Breast epithelium (tissue), 4 donors: ENCODE measurements at regions not wholly inside any gene's neighbourhood (a gene's known extent, or its start where the extent isn't known, plus 50 kb on each side); places are given as distances from the start of the nearest gene placed in this dataset.

ENCODE experiments used
- DNase-seq, 2 donors: peaks; one replicate each; pipeline ENCODE4 v3.0.0-alpha.2; 2019; ENCODE audit warnings: low spot score in 2 of 2
- H3K27ac ChIP-seq, 2 donors: fragments of 200-600 bp; sonication (generic) in 1 of 2; one replicate each; pipeline ENCODE4 v1.5.1; 2016 to 2019; ENCODE audit warnings: mild to moderate bottlenecking in 1 of 2
- H3K27me3 ChIP-seq, 2 donors: fragments of 200-600 bp; sonication (generic) in 1 of 2; one replicate each; pipeline versions ENCODE4 v1.5.1 to v1.6.0; 2017 to 2019; ENCODE audit warnings: control low read depth in 1 of 2, mild to moderate bottlenecking in 1 of 2
- H3K36me3 ChIP-seq: fragments of 200-600 bp; one replicate; pipeline ENCODE4 v1.5.1; 2019
- H3K4me1 ChIP-seq, 2 donors: fragments of 200-600 bp; sonication (generic); one replicate each; pipeline ENCODE4 v1.5.1; 2016 to 2019; ENCODE audit warnings: control low read depth in 1 of 2
- H3K4me3 ChIP-seq, 3 donors: fragments of 200-600 bp; sonication (generic); 1 replicate in 2 of 3; 2 replicates in 1 of 3; pipeline ENCODE4 v1.5.1; 2016 to 2019; ENCODE audit warnings: mild to moderate bottlenecking in 3 of 3, moderate library complexity in 2 of 3
- H3K9me3 ChIP-seq, 2 donors: fragments of 200-600 bp; sonication (generic) in 1 of 2; one replicate each; pipeline ENCODE4 v1.5.1; 2016 to 2019; ENCODE audit warnings: control low read depth in 1 of 2
- POLR2A ChIP-seq: fragments of 450-650 bp; IDR thresholded peaks from one replicate; pipeline ENCODE4 v1.6.1; 2016; ENCODE audit warnings: antibody characterized with exemption, mild to moderate bottlenecking, moderate library complexity
- POLR2AphosphoS5 ChIP-seq, 3 donors: sonication (generic); formaldehyde crosslinking; IDR thresholded peaks; one replicate each; pipeline ENCODE4 v1.6.1; 2017; ENCODE audit warnings: antibody characterized with exemption in 3 of 3
- intact Hi-C: fragments of 100-400 bp; cut with DNase I; formaldehyde crosslinking; loops from one replicate; pipeline ENCODE4 v1.15.1; 2023; ENCODE audit warnings: low total_unique reads
- TF ChIP-seq, protein P1 (sequence below), 3 donors: fragments of 450-650 bp; IDR thresholded peaks; one replicate each; pipeline ENCODE4 v1.5.1; 2016 to 2017; ENCODE audit warnings: antibody characterized with exemption in 3 of 3, mild to moderate bottlenecking in 3 of 3, moderate library complexity in 3 of 3

DNA sequence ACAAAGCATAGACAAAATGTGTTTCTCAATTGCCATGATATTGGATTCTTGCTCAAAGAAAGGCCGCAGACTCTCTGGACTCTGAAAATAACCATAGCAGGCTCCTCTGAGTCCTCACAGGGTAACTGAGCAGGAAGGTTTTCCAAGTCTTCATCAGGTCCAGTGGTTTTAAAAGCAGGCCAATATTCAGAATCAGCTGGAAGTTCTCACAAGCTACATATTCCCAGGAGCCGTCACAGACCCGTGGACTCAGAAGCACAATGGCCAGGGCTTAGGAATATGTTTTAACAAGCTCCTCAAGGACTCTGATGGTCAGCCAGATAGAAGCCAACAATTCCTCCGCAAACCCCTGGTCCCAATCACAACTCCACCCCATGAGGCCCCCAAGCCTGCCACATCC is 256.1 kb upstream of the ADAMTS9 start:
- Histone ChIP-seq H3K27me3 (no peaks in the 10 kb centered on the region), H3K9me3 (no peaks in the 10 kb centered on the region), H3K4me1 (no peaks in the 10 kb centered on the region), H3K36me3 (no peaks in the 10 kb centered on the region), H3K27ac (no peak overlapping the region), H3K4me3 (no peak overlapping the region)
- no peak for DNase-seq
- intact Hi-C loops, result no loop called here
- TF ChIP-seq POLR2AphosphoS5 (IDR thresholded peaks at IDR 0.05), result no peak
- TF ChIP-seq, protein P1, sequence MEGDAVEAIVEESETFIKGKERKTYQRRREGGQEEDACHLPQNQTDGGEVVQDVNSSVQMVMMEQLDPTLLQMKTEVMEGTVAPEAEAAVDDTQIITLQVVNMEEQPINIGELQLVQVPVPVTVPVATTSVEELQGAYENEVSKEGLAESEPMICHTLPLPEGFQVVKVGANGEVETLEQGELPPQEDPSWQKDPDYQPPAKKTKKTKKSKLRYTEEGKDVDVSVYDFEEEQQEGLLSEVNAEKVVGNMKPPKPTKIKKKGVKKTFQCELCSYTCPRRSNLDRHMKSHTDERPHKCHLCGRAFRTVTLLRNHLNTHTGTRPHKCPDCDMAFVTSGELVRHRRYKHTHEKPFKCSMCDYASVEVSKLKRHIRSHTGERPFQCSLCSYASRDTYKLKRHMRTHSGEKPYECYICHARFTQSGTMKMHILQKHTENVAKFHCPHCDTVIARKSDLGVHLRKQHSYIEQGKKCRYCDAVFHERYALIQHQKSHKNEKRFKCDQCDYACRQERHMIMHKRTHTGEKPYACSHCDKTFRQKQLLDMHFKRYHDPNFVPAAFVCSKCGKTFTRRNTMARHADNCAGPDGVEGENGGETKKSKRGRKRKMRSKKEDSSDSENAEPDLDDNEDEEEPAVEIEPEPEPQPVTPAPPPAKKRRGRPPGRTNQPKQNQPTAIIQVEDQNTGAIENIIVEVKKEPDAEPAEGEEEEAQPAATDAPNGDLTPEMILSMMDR (IDR thresholded peaks at IDR 0.05), result no peak
- TF ChIP-seq POLR2A, result no peak

- H3K27me3 ChIP-seq, result no peaks in the 10 kb centered on the region
- H3K36me3 ChIP-seq, result no peaks in the 10 kb centered on the region
- intact Hi-C loops, result no loop called here
- no peak overlapping the region for H3K4me3 ChIP-seq
- no peak for TF ChIP-seq POLR2AphosphoS5 (IDR thresholded peaks at IDR 0.05)
- TF ChIP-seq POLR2A, result no peak
- TF ChIP-seq, protein P1 (IDR thresholded peaks at IDR 0.05), result no peak
- H3K27ac ChIP-seq, result no peak overlapping the region
- H3K9me3 ChIP-seq, result no peaks in the 10 kb centered on the region
- no peak for DNase-seq
- no peaks in the 10 kb centered on the region for H3K4me1 ChIP-seq
Measured at GRCh38 chr3:64940596-64941348, 253.0 kb upstream of the ADAMTS9 start.

DNA sequence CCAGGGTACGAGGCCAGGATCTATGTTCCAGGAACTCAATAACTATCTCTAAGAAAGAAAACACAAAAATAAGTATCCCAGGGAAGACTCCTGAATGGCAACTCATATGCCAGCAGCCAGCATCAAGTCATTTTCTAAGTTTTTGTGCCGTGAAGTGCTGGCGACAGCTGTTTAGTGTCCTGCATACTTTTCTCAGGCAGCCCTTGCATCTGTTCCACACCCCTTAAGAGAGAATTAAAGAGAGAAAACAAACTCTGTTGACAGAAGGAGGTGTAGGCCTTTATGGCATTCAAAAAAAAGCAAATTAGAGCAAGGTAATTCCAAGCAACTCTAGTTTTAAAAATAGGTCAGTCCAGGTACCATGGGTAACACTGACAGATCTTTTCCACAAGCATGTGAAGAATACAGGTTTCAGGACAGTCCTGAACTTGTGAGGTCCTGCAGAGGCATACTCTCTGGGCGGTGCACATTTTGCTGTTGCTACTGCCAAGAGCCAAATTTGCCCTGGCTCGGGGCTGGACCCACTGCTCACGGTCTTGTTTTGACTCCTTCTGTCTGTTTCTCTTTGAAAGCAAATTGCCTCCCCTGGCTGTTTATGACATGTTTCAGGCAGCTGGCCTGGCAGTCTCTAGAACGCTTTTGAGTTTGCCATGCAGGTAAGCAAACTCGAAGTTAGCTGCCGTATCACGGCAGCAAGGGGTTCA is 252.1 kb upstream of the ADAMTS9 start:
- H3K9me3 ChIP-seq, result no peaks in the 10 kb centered on the region
- TF ChIP-seq, protein P1 (IDR thresholded peaks at IDR 0.05), result no peak
- TF ChIP-seq POLR2AphosphoS5 (IDR thresholded peaks at IDR 0.05) (no peak), POLR2A (no peak)
- no peak overlapping the region for H3K27ac ChIP-seq
- no peak for DNase-seq
- H3K4me3 ChIP-seq, result no peak overlapping the region
- intact Hi-C loops, result loop anchor here (10.0 kb wide), 1 partner anchor 1665 kb away; no protein-coding TSS in a partner anchor
- H3K27me3 ChIP-seq, result no peaks in the 10 kb centered on the region
- no peaks in the 10 kb centered on the region for H3K36me3 ChIP-seq
- no peaks in the 10 kb centered on the region for H3K4me1 ChIP-seq

DNA sequence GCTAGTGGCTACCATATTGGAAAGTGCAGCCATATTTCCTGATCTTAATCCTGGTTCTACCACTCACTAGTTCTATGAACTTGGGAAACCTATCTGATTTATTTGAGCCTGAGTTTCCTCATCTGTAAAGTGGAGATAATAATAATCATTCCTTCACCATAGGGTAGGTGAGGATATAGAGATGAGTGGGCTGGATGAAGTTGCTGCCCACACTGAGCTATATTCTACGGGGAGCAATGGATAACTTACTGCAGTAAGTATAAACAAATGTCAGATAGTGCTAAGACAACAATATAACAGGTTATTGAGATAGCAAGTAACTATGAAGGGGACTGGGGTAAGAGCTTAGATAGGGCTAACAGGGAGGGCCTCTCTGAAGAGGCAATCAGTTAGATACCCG is 251.5 kb upstream of the ADAMTS9 start:
- Histone ChIP-seq H3K36me3 (no peaks in the 10 kb centered on the region), H3K9me3 (no peaks in the 10 kb centered on the region), H3K27ac (no peak overlapping the region), H3K27me3 (no peaks in the 10 kb centered on the region), H3K4me1 (no peaks in the 10 kb centered on the region), H3K4me3 (no peak overlapping the region)
- TF ChIP-seq POLR2A, result no peak
- TF ChIP-seq, protein P1 (IDR thresholded peaks at IDR 0.05), result no peak
- no peak for TF ChIP-seq POLR2AphosphoS5 (IDR thresholded peaks at IDR 0.05)
- no peak for DNase-seq
- intact Hi-C loops, result loop anchor here (10.0 kb wide), 1 partner anchor 1665 kb away; no protein-coding TSS in a partner anchor

DNA sequence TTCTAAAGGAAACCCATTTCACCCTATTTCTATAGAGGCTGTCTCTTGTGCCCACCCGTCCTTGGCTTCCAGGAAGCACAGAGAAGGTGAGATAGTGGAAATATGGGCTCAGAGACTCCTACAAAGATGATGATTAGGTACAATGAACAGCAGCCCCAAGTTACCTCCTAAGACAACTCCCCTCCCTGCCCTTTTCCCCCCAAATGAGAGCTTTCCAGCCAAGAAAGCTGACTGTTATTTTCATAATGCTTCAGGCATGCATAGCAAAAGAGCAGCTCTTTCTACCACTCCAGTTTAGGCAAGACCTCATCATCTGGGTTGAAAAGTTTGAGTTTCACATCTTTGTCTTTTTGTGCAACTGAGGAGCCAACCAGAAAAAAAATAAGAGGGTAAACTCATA is 248.8 kb upstream of the ADAMTS9 start:
- Histone ChIP-seq H3K4me3 (no peak overlapping the region), H3K27me3 (no peaks in the 10 kb centered on the region), H3K4me1 (no peaks in the 10 kb centered on the region), H3K27ac (peak overlapping the region in 1 of 2 donors; percentile 27), H3K9me3 (peaks cover 0 to 17% of the 10 kb centered on the region in 2 donors), H3K36me3 (no peaks in the 10 kb centered on the region)
- intact Hi-C loops, result loop anchor here (10.0 kb wide), 1 partner anchor 1668 kb away; no protein-coding TSS in a partner anchor
- TF ChIP-seq, protein P1 (IDR thresholded peaks at IDR 0.05), result no peak
- no peak for TF ChIP-seq POLR2A
- no peak for TF ChIP-seq POLR2AphosphoS5 (IDR thresholded peaks at IDR 0.05)
- DNase-seq, result no peak
